ENCODE measurements at regions not wholly inside any gene's neighbourhood (a gene's known extent, or its start where the extent isn't known, plus 50 kb on each side); places are given as distances from the start of the nearest gene placed in this dataset.
A peak's percentile ranks its signal among the peaks of the same experiment; 100 is the strongest.
"Not testable (repeated sequence)": the region's sequence is repeated elsewhere in the genome, so short reads cannot be mapped to it uniquely, and the experiment has no call there.

DNA sequence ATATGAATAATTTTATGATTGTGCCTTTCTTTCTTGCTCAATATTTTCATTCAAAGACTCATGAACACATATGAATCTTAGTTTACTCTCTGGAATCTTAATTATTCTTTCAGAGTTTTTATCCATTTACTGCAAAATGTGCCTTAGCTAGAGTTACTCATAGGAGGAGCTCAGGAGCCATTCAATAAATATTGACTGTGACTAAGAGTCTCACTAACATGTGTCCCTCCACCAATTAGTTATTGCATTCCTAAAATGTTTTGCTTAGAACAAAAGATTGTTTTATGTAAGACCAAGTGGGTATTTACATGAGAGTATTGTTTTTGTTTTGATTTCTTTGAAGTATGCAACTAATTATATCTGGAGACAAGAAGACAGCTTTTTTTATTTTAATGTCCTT lies 218.4 kb upstream of the MAST4 start:
- Histone ChIP-seq H3K9me3 (ENCODE audit: control insufficient read depth, low read length) (no peaks in the 10 kb centered on the region), H3K27me3 (replicated peaks; ENCODE audit: control insufficient read depth, insufficient read depth, low read length) (no peaks in the 10 kb centered on the region), H3K4me3 (ENCODE audit: low read length) (no peak overlapping the region), H3K36me3 (ENCODE audit: control insufficient read depth, insufficient read depth, low read length, severe bottlenecking) (no peaks in the 10 kb centered on the region), H3K9ac (ENCODE audit: low read length) (no peak overlapping the region), H3K4me1 (ENCODE audit: control insufficient read depth, insufficient read depth, low read length) (peaks cover 6% of the 10 kb centered on the region)
- no peak for DNase-seq (ENCODE audit: low read depth)

DNA sequence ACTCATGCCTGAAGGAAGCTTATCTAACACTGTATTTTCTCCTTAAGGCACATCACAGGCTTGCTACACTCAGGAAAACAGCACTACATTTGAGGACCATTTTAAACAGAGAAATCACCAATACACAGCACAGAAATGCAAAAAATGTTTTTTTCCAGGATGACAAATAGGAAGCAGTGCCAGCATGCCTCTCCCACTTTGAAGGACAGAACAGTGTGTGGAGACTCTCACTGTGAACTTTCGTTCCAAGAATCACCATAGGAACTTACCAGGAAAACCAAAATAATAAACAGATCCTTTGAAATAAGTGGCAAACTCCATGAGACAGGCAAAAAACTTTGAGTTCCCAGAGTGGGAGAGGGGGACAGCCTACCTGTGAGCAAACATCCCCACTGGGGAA lies 217.8 kb upstream of the MAST4 start:
- H3K9ac ChIP-seq (ENCODE audit: low read length) = no peak overlapping the region
- peaks cover 6% of the 10 kb centered on the region for H3K4me1 ChIP-seq (ENCODE audit: control insufficient read depth, insufficient read depth, low read length)
- no peak for DNase-seq (ENCODE audit: low read depth)
- H3K27me3 ChIP-seq (replicated peaks; ENCODE audit: control insufficient read depth, insufficient read depth, low read length) = no peaks in the 10 kb centered on the region
- no peaks in the 10 kb centered on the region for H3K9me3 ChIP-seq (ENCODE audit: control insufficient read depth, low read length)
- H3K4me3 ChIP-seq (ENCODE audit: low read length) = no peak overlapping the region
- H3K36me3 ChIP-seq (ENCODE audit: control insufficient read depth, insufficient read depth, low read length, severe bottlenecking) = no peaks in the 10 kb centered on the region

DNA sequence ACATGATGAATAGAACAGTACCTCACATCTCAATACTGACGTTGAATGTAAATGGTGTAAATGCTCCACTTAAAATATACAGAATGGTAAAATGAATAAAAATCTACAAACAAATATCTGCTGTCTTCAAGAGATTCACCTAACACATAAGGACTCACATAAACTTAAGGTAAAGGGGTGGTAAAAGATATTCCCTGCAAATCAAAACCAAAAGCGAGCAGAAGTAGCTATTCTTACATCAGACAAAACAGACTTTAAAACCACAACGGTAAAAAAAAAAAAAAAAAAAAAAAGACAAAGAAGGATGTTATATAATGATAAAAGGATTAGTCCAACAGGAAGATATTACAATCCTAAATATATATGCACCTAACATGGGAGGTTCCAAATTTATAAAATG lies 214.0 kb upstream of the MAST4 start:
- Histone ChIP-seq H3K4me1 (ENCODE audit: control insufficient read depth, insufficient read depth, low read length) (peaks cover 6% of the 10 kb centered on the region), H3K4me3 (ENCODE audit: low read length) (no peak overlapping the region), H3K36me3 (ENCODE audit: control insufficient read depth, insufficient read depth, low read length, severe bottlenecking) (no peaks in the 10 kb centered on the region), H3K9me3 (ENCODE audit: control insufficient read depth, low read length) (no peaks in the 10 kb centered on the region), H3K27me3 (replicated peaks; ENCODE audit: control insufficient read depth, insufficient read depth, low read length) (no peaks in the 10 kb centered on the region), H3K9ac (ENCODE audit: low read length) (no peak overlapping the region)
- DNase-seq (ENCODE audit: low read depth) = no peak

DNA sequence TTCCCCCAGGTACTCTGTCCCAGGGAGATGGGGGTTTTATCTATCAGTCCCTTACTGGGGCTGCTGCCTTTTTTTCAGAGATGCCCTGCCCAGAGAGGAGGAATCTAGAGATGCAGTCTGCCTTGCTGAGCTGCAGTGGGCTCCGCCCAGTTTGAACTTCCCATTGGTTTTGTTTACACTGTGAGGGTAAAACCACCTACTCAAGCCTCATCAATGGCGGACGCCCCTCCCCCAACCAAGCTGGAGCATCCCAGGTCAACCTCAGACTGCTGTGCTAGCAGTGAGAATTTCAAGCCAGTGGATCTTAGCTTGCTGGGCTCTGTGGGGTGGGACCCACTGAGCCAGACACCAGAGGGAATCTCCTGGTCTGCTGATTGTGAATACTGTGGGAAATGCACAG lies 191.0 kb upstream of the MAST4 start:
- not testable (repeated sequence) for H3K4me3 ChIP-seq (ENCODE audit: low read length); H3K27me3 ChIP-seq (replicated peaks; ENCODE audit: control insufficient read depth, insufficient read depth, low read length); DNase-seq (ENCODE audit: low read depth); H3K36me3 ChIP-seq (ENCODE audit: control insufficient read depth, insufficient read depth, low read length, severe bottlenecking); H3K4me1 ChIP-seq (ENCODE audit: control insufficient read depth, insufficient read depth, low read length); H3K9ac ChIP-seq (ENCODE audit: low read length); H3K9me3 ChIP-seq (ENCODE audit: control insufficient read depth, low read length)

DNA sequence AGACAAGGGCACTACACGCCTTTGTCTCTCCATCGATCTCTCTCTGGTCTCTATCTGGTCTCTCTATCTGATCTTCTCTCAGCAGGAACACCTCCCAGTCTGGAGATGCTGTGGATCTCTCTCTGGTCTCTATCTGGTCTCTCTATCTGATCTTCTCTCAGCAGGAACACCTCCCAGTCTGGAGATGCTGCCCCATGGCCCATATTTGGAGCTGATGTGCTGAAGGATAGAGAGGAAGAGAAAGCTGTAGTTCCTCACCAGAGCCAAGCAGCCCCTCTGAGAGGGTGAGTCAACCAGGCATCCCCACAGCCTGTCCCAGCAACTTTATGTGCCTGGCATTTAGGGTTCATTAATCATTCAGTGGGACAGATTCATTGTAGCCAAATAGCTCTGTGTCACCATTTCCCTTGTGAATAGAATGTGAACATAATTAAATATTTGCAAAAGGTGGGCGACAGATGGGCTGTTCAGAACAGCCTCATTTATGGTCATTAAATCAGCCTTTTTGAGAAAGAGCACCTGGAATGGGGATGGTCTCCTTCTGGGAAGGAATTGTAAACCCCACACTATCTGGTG lies 189.3 kb upstream of the MAST4 start:
- Histone ChIP-seq H3K27me3 (replicated peaks; ENCODE audit: control insufficient read depth, insufficient read depth, low read length) (no peaks in the 10 kb centered on the region), H3K9me3 (ENCODE audit: control insufficient read depth, low read length) (peaks cover 4% of the 10 kb centered on the region), H3K4me3 (ENCODE audit: low read length) (no peak overlapping the region), H3K36me3 (ENCODE audit: control insufficient read depth, insufficient read depth, low read length, severe bottlenecking) (no peaks in the 10 kb centered on the region), H3K9ac (ENCODE audit: low read length) (no peak overlapping the region), H3K4me1 (ENCODE audit: control insufficient read depth, insufficient read depth, low read length) (no peaks in the 10 kb centered on the region)
- no peak for DNase-seq (ENCODE audit: low read depth)

DNA sequence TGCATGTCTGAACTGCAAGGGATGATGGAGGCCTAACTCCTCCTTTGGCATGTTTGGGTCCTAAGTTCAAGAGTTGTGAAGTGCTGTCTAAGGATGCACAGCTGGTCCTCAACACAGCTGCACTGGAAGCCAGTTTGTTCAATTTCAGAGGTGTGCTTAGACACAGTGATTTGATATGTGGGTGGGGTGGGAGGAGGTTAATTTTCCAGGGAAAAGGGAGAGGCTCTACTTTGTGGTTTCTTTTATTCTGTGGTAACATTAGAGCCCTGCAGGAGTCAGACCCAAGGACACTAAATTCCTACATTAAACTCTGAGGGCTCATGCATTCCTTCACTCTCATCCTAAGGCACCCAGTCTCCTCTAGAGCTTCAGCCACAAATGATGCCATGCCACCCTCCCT lies 188.4 kb upstream of the MAST4 start:
- peaks cover 4% of the 10 kb centered on the region for H3K9me3 ChIP-seq (ENCODE audit: control insufficient read depth, low read length)
- no peak overlapping the region for H3K4me3 ChIP-seq (ENCODE audit: low read length)
- no peak for DNase-seq (ENCODE audit: low read depth)
- no peaks in the 10 kb centered on the region for H3K4me1 ChIP-seq (ENCODE audit: control insufficient read depth, insufficient read depth, low read length)
- no peaks in the 10 kb centered on the region for H3K27me3 ChIP-seq (replicated peaks; ENCODE audit: control insufficient read depth, insufficient read depth, low read length)
- no peaks in the 10 kb centered on the region for H3K36me3 ChIP-seq (ENCODE audit: control insufficient read depth, insufficient read depth, low read length, severe bottlenecking)
- H3K9ac ChIP-seq (ENCODE audit: low read length) = no peak overlapping the region

DNA sequence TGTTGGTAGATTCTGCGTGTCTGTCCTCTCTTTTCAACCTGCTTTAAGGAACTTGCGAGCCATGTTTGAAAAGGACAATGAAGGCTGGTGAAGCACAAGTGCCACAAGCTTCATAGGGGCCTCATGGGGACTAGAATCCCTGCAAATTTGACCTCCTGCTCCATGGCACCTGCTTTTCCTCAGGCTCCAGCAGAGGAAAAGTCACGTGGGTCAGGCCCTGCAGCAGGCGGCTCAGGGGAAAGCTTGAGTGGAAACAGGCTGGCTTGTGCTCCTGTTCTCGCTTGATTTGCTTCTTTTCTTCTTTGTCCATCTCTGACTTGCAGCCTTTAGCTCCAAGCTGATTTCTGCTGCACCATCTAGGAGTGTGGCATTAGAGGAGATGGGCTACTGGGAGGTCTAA lies 187.6 kb upstream of the MAST4 start:
- H3K4me1 ChIP-seq (ENCODE audit: control insufficient read depth, insufficient read depth, low read length) = no peaks in the 10 kb centered on the region
- DNase-seq (ENCODE audit: low read depth) = no peak
- no peak overlapping the region for H3K9ac ChIP-seq (ENCODE audit: low read length)
- no peaks in the 10 kb centered on the region for H3K27me3 ChIP-seq (replicated peaks; ENCODE audit: control insufficient read depth, insufficient read depth, low read length)
- no peaks in the 10 kb centered on the region for H3K36me3 ChIP-seq (ENCODE audit: control insufficient read depth, insufficient read depth, low read length, severe bottlenecking)
- H3K4me3 ChIP-seq (ENCODE audit: low read length) = no peak overlapping the region
- H3K9me3 ChIP-seq (ENCODE audit: control insufficient read depth, low read length) = peaks cover 4% of the 10 kb centered on the region

DNA sequence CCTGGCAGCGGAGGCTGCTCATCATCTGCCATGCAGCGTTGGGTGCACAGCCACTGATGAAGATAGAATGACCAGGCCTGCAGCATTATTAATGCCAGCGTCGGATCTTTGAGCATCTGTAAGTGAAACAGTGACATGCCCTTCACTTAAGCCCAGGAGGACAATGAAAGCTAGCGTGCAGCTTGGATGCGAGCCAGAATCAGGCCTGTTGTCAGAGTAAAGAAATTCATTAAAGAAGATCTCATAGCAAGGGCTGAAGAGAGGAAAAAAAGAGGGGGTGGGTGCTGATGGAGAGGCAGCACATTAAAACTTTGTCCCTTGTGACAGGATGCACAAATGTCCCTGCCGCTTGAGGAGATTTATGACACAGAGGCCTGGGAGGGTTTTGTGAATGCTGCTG lies 186.1 kb upstream of the MAST4 start:
- Histone ChIP-seq H3K36me3 (ENCODE audit: control insufficient read depth, insufficient read depth, low read length, severe bottlenecking) (no peaks in the 10 kb centered on the region), H3K27me3 (replicated peaks; ENCODE audit: control insufficient read depth, insufficient read depth, low read length) (no peaks in the 10 kb centered on the region), H3K4me1 (ENCODE audit: control insufficient read depth, insufficient read depth, low read length) (peaks cover 9% of the 10 kb centered on the region), H3K9me3 (ENCODE audit: control insufficient read depth, low read length) (peaks cover 4% of the 10 kb centered on the region), H3K4me3 (ENCODE audit: low read length) (no peak overlapping the region), H3K9ac (ENCODE audit: low read length) (no peak overlapping the region)
- DNase-seq (ENCODE audit: low read depth) = no peak

DNA sequence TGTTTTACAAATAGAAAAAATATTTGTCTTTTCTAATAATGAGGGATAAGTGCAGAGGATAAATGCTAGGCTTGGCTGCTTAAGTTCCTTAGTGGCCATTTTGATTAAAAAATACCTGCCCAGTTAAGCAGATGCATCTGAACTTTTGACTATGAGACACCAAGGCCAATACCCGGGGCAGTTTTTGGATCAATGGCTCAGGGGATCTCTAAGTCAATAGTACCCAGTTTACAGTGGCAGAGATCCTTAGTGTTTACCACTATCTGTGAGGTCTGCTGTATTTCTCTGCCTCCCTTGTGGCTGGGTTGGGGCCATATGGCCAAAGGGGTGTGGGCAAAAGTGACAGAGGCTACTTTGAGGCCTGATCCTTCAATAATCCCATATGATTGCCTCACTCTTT lies 184.5 kb upstream of the MAST4 start:
- no peak overlapping the region for H3K9ac ChIP-seq (ENCODE audit: low read length)
- DNase-seq (ENCODE audit: low read depth) = no peak
- no peaks in the 10 kb centered on the region for H3K36me3 ChIP-seq (ENCODE audit: control insufficient read depth, insufficient read depth, low read length, severe bottlenecking)
- H3K9me3 ChIP-seq (ENCODE audit: control insufficient read depth, low read length) = peaks cover 4% of the 10 kb centered on the region
- H3K27me3 ChIP-seq (replicated peaks; ENCODE audit: control insufficient read depth, insufficient read depth, low read length) = no peaks in the 10 kb centered on the region
- H3K4me3 ChIP-seq (ENCODE audit: low read length) = no peak overlapping the region
- H3K4me1 ChIP-seq (ENCODE audit: control insufficient read depth, insufficient read depth, low read length) = peaks cover 14% of the 10 kb centered on the region

DNA sequence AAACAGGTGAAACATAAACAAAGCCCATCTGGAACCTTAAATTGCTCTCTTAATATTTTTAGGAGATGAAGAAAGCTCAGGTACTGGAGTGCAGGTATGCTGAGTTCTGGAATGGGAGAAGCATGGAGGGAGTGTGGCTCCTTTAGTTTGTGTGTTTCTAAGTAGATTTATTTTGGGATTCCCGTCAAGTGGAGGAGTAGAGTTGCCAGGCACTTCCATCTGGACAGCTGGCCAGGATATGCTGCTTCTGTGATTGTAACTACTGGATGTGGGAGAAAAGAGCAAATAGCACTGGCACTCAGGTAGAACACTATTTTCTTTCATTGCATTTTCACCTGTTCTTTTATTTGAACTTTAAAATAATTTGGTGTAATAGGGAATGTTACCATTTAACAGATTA lies 182.3 kb upstream of the MAST4 start:
- Histone ChIP-seq H3K9me3 (ENCODE audit: control insufficient read depth, low read length) (peaks cover 4% of the 10 kb centered on the region), H3K4me1 (ENCODE audit: control insufficient read depth, insufficient read depth, low read length) (peaks cover 14% of the 10 kb centered on the region), H3K9ac (ENCODE audit: low read length) (no peak overlapping the region), H3K4me3 (ENCODE audit: low read length) (no peak overlapping the region), H3K36me3 (ENCODE audit: control insufficient read depth, insufficient read depth, low read length, severe bottlenecking) (no peaks in the 10 kb centered on the region), H3K27me3 (replicated peaks; ENCODE audit: control insufficient read depth, insufficient read depth, low read length) (no peaks in the 10 kb centered on the region)
- no peak for DNase-seq (ENCODE audit: low read depth)

DNA sequence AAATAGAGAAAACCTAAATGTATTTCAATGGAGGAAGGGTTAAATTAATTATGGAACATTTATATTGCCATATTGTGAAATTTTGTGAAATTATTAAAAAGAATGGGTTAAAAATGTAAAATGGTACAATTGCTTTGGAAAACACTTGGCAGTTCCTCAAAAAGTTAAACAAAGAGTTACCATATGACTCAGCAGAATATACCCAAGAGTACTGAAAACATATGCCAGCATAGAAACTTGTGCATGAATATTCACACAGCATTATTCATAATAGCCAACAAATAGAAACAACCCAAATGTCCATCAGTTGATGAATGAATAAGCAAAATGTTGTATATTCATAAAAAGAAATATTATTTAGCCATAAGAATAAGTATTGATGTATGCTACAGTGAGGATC lies 181.0 kb upstream of the MAST4 start:
- peak; percentile 22 for DNase-seq (ENCODE audit: low read depth)

DNA sequence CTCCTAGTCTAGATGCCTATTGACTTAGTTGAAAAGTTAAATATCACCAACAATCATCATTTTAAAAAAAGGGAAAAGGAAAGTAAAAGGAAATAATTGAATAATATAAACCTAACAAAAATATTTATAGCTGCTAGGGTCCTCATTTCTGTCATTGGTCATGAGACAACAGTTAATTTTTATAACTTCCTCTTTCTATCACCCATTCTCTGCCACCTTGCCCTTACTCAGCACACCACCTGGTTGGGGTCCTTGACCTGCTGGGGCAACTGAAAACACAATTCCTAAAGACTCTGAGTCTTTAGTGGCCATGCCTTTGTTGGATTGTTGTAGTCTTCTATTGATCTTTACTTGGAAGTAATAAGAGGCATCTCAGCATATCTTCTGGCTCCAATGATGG lies 179.5 kb upstream of the MAST4 start:
- H3K27me3 ChIP-seq (replicated peaks; ENCODE audit: control insufficient read depth, insufficient read depth, low read length) = no peaks in the 10 kb centered on the region
- H3K4me1 ChIP-seq (ENCODE audit: control insufficient read depth, insufficient read depth, low read length) = peaks cover 14% of the 10 kb centered on the region
- H3K9me3 ChIP-seq (ENCODE audit: control insufficient read depth, low read length) = no peaks in the 10 kb centered on the region
- no peak overlapping the region for H3K9ac ChIP-seq (ENCODE audit: low read length)
- DNase-seq (ENCODE audit: low read depth) = no peak
- H3K4me3 ChIP-seq (ENCODE audit: low read length) = no peak overlapping the region
- no peaks in the 10 kb centered on the region for H3K36me3 ChIP-seq (ENCODE audit: control insufficient read depth, insufficient read depth, low read length, severe bottlenecking)

More for the DNA sequence above, 181.0 kb upstream of the MAST4 start:
- Histone ChIP-seq H3K4me1 (ENCODE audit: control insufficient read depth, insufficient read depth, low read length) (peaks cover 14% of the 10 kb centered on the region), H3K9me3 (ENCODE audit: control insufficient read depth, low read length) (peaks cover 4% of the 10 kb centered on the region), H3K9ac (ENCODE audit: low read length) (no peak overlapping the region), H3K4me3 (ENCODE audit: low read length) (no peak overlapping the region), H3K27me3 (replicated peaks; ENCODE audit: control insufficient read depth, insufficient read depth, low read length) (no peaks in the 10 kb centered on the region), H3K36me3 (ENCODE audit: control insufficient read depth, insufficient read depth, low read length, severe bottlenecking) (no peaks in the 10 kb centered on the region)

Data from adipocyte (in vitro differentiated cells).